Activated naive CD4-positive, alpha-beta T cell treated with anti-CD3 and anti-CD28 coated beads for 36 hours (primary cell): ENCODE measurements at regions not wholly inside any gene's neighbourhood (a gene's known extent, or its start where the extent isn't known, plus 50 kb on each side); places are given as distances from the start of the nearest gene placed in this dataset.
"Not testable (repeated sequence)": the region's sequence is repeated elsewhere in the genome, so short reads cannot be mapped to it uniquely, and the experiment has no call there.

ENCODE experiments used
- CTCF ChIA-PET: fragments of 350-600 bp; sonication (Branson Sonifier 250); formaldehyde crosslinking; loops from one replicate; lab custom pipeline; 2021; ENCODE audit warnings: antibody characterized with exemption; lab: Charles Lee
- DNase-seq: peaks from one replicate; pipeline ENCODE4 v3.0.0-alpha.2; 2020
- H3K27ac Mint-ChIP-seq: one replicate; pipeline ENCODE4 v1.8.0; 2021; ENCODE audit warnings: mild to moderate bottlenecking, mixed read lengths
- H3K27me3 Mint-ChIP-seq: one replicate; pipeline ENCODE4 v1.8.0; 2021; ENCODE audit warnings: low read depth, mixed read lengths
- H3K36me3 Mint-ChIP-seq: one replicate; pipeline ENCODE4 v1.8.0; 2021; ENCODE audit warnings: low read depth, mixed read lengths
- H3K4me1 Mint-ChIP-seq: one replicate; pipeline ENCODE4 v1.8.0; 2021; ENCODE audit warnings: low read depth, mixed read lengths
- H3K4me3 Mint-ChIP-seq: one replicate; pipeline ENCODE4 v1.8.0; 2021; ENCODE audit warnings: mild to moderate bottlenecking, moderate library complexity, mixed read lengths
- H3K9me3 Mint-ChIP-seq: one replicate; pipeline ENCODE4 v1.8.0; 2021; ENCODE audit warnings: mixed read lengths
- intact Hi-C: fragments of 100-400 bp; cut with micrococcal nuclease; formaldehyde crosslinking; loops from one replicate; pipeline ENCODE4 v1.15.1; 2023

DNA sequence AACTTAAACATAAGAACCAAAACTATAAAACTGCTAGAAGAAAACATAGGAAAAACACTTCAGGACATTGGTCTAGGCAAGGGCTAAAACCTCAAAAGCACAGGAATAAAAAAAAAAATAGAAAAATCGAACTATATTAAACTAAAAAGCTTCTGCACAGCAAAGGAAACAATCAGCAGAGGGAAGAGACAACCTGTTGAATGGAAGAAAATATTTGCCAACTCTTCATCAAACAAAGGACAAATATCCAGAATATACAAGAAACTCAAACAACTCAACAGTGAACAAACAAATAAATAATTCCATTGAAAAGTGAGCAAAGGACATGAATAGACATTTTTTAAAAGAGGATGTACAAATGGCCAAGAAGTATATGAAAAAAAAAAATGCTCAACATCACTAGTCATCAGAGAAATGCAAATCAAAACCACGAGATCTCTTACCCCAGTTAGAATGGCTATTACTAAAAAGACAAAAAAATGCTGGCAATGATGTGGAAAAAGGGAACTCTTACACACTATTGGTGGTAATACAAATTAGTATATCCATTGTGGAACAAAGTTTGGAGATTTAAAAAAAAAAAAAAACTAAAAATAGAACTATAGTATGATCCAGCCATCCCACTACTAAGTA lies 152.0 kb downstream of the NDUFA12 start:
- no peaks in the 10 kb centered on the region for H3K36me3 Mint-ChIP-seq

DNA sequence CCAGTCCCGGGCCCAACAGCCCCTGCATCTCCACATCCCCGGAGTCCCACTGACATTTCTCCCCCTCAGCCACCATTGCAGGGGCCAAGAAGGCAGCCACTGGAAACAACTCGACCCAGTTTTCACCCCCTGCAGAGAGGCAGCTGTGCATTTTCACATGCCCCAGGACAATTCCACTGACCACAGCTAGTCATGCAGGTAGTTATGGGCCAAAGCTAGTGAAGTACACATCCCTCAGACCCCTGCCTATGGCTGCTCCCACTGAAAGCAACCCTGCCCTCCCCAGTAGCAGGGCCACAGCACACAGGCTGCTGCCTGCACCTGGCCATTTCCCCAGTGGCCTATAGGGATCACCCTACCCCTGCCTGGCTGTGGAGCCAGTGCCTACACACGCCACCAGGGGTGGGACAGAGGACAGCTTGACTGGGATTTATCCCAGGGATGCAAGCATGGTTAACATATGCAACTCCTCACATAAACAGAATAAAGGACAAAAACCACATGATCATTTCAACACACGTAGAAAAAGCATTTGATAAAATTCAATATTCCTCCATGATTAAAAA lies 154.0 kb downstream of the NDUFA12 start:
- no peak for DNase-seq
- Mint-ChIP-seq H3K27ac (no peak overlapping the region), H3K4me3 (no peak overlapping the region), H3K4me1 (no peaks in the 10 kb centered on the region), H3K27me3 (no peaks in the 10 kb centered on the region), H3K9me3 (peaks cover 1% of the 10 kb centered on the region), H3K36me3 (no peaks in the 10 kb centered on the region)
- intact Hi-C loops: no loop called here
- CTCF ChIA-PET: no interaction called here

More for the DNA sequence above, 152.0 kb downstream of the NDUFA12 start:
- intact Hi-C loops: no loop called here
- peaks cover 5% of the 10 kb centered on the region for H3K27me3 Mint-ChIP-seq
- no peak for DNase-seq
- CTCF ChIA-PET: no interaction called here
- peaks cover 1% of the 10 kb centered on the region for H3K9me3 Mint-ChIP-seq
- no peak overlapping the region for H3K27ac Mint-ChIP-seq
- no peak overlapping the region for H3K4me3 Mint-ChIP-seq
- H3K4me1 Mint-ChIP-seq: peaks cover 5% of the 10 kb centered on the region

DNA sequence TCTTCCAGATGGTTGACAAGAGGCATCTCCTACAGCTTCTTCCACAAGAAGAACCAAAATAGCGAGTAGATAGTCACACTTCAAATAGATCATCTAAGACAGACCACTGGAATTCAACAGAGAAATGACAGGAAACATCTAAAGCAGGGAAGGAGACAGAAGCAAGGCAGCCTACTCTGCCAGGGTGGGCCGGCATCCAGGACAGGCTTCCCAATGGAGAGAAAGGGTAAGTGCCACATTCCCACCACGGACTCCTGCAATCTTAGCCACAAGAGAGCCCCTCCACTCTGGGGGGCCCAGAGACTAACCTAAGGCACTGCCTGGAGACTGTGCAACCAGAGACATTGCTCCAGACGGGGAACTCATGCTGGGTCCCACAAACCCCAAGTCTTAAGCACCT lies 154.5 kb downstream of the NDUFA12 start:
- DNase-seq: no peak
- intact Hi-C loops: no loop called here
- CTCF ChIA-PET: no interaction called here
- Mint-ChIP-seq H3K9me3 (peaks cover 1% of the 10 kb centered on the region), H3K36me3 (no peaks in the 10 kb centered on the region), H3K27ac (no peak overlapping the region), H3K4me3 (no peak overlapping the region), H3K4me1 (no peaks in the 10 kb centered on the region), H3K27me3 (no peaks in the 10 kb centered on the region)

DNA sequence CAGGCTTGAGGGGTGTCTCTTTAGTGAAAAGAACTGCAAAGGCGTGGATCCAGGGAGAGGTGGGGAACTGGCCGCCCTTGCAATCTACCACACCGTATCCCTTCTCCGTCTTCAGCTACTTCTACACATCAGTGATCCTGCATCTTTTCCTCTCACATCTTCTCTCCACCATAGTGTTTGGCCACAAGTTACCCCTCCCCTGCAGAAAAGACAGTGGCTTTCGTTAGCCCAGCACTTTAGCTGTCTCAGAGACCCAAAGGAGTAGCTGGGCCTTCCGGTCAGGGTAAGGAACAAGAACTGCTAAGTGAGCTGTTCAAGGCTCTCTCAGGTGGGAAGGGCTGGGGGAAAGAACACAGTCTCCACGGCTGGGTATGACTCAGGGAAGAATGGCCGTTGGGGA lies 158.4 kb downstream of the NDUFA12 start:
- DNase-seq: no peak
- Mint-ChIP-seq H3K4me3 (no peak overlapping the region), H3K27me3 (no peaks in the 10 kb centered on the region), H3K4me1 (no peaks in the 10 kb centered on the region), H3K36me3 (no peaks in the 10 kb centered on the region), H3K9me3 (no peaks in the 10 kb centered on the region), H3K27ac (no peak overlapping the region)
- CTCF ChIA-PET: interaction anchor here (0.7 kb wide), 1 partner anchor 10 kb away, joined by 3 read pairs; no protein-coding TSS in a partner anchor
- intact Hi-C loops: no loop called here

DNA sequence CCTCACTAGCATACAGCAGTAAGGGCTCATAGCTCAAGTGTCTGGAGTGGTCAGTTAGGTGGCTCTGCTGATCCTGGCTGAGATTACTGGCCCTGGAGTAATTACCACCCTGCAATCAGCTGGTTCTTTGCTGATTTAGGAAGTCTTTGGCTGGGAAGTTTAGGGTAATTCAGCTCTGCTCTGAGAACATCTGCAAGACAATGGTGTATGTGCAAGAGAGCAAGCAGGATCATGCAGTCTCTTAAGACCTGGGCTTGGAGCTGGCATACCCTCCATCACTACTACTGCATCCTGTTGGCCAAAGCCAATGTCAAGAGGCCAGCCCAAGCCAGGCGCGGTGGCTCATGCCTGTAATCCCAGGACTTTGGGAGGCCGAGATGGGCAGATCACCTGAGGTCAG lies 159.0 kb downstream of the NDUFA12 start:
- CTCF ChIA-PET: interaction anchor here (0.7 kb wide), 1 partner anchor 9 kb away, joined by 3 read pairs; no protein-coding TSS in a partner anchor
- H3K9me3 Mint-ChIP-seq: no peaks in the 10 kb centered on the region
- H3K36me3 Mint-ChIP-seq: no peaks in the 10 kb centered on the region
- H3K4me1 Mint-ChIP-seq: no peaks in the 10 kb centered on the region
- no peak for DNase-seq
- no peaks in the 10 kb centered on the region for H3K27me3 Mint-ChIP-seq
- H3K4me3 Mint-ChIP-seq: no peak overlapping the region
- intact Hi-C loops: no loop called here
- no peak overlapping the region for H3K27ac Mint-ChIP-seq

DNA sequence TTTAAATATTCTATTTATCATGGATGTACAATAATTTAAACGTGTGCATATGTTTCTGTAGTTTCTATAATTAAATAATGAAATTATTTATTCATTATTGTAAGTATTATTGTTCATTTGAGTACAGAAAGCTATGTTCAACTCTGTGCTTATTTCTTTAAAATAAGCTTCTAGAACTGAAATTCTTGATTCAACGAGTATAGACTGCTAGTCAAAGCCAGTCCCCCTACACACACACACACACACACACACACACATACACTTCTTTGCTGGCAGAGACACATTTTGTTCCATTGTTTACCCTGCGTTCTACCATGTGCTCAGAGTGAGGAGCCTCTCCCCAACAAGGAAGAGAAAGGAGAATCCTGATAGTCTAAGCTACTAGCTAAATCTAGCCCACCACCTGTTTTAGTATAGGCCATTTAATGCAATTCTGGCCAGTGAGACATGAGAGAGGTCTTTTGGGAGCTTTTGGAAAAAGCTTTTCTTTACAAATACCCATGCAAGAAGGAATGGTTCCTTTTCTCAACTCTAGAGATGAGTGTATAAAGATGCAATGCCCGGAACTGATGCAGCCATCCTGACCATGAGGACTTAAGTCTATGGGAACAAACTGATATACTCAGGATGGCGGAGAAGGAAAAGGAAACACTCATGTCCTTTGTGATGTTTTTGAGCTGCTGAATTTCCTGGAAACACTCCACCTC lies 161.4 kb downstream of the NDUFA12 start:
- Mint-ChIP-seq H3K27ac (no peak overlapping the region), H3K36me3 (no peaks in the 10 kb centered on the region), H3K27me3 (no peaks in the 10 kb centered on the region), H3K4me3 (no peak overlapping the region), H3K9me3 (no peaks in the 10 kb centered on the region), H3K4me1 (no peaks in the 10 kb centered on the region)
- intact Hi-C loops: no loop called here
- CTCF ChIA-PET: interaction anchor here (0.6 kb wide), 1 partner anchor 130 kb away, joined by 3 read pairs; no protein-coding TSS in a partner anchor
- no peak for DNase-seq

DNA sequence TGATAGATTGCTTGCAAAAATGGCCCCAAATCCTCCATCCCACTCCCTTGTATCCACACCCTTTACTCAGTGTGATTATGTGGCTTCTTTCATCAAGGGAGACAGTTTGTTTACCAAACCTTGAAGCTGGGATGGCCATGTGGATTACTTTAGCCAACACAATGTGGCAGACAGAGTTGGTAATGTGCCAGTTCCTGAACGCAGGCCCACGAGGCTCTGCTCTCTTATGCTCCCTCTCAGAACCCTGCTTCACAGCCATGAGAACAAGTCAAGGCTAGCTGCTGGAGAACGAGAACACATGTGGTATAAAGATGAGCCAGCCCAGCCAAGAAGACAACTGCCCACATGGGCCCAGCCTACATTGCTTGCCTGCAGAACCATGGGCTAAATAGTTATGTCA lies 162.3 kb downstream of the NDUFA12 start:
- Mint-ChIP-seq H3K9me3 (no peaks in the 10 kb centered on the region), H3K27ac (no peak overlapping the region), H3K4me3 (no peak overlapping the region), H3K36me3 (no peaks in the 10 kb centered on the region), H3K4me1 (no peaks in the 10 kb centered on the region), H3K27me3 (no peaks in the 10 kb centered on the region)
- intact Hi-C loops: no loop called here
- CTCF ChIA-PET: interaction anchor here (0.6 kb wide), 1 partner anchor 129 kb away, joined by 3 read pairs; no protein-coding TSS in a partner anchor
- no peak for DNase-seq

DNA sequence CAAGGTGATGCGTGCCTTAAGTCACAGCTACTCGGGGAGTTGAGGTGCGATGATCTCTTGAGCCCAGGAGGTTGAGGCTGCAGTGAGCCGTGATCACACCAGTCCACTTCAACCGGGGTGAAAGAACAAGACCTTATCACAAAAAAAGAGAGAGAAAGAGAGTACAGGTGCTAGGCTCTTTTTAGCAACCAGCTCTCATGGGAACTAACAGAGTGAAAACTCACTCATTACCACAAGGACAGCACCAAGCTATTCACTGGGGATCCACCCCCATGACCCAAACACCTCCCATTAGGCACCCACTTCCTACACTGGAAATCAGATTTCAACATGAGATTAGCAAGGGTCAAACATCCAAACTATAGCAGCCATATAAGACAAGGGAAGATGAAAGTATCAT lies 164.2 kb downstream of the NDUFA12 start:
- intact Hi-C loops: no loop called here
- H3K27ac Mint-ChIP-seq: no peak overlapping the region
- no peak overlapping the region for H3K4me3 Mint-ChIP-seq
- H3K9me3 Mint-ChIP-seq: no peaks in the 10 kb centered on the region
- no peak for DNase-seq
- no peaks in the 10 kb centered on the region for H3K4me1 Mint-ChIP-seq
- no peaks in the 10 kb centered on the region for H3K36me3 Mint-ChIP-seq
- no peaks in the 10 kb centered on the region for H3K27me3 Mint-ChIP-seq
- CTCF ChIA-PET: no interaction called here

DNA sequence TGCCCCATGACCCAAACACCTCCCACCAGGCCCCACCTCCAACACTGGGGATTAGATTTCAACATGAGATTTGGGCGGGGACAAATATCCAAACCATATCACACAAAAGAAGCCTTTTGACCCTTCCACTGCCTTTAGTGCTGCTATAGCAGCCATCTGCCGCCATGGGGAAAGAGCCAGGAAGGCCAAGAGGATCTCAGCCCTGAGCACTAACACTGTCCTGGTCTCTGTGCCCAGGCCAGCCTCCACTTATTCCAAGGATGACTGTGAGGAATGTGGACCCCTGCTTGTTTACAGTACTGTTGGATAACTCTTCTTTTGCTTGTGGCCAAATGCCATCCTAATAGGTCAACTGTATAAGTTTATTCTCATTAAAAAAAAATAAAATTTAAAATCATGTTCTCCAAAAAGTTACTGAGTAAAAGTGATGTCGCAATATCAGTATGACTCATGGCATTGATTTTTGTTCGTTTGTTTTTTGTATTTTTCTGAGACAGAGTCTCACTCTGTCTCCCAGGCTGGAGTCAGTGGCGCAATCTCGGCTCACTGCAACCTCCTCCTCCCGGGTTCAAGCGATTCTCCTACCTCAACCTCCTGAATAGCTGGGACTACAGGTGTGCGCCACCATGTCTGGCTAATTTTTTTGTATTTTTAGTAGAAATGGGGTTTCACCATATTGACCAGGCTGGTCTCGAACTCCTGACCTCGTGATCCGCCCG lies 166.4 kb downstream of the NDUFA12 start:
- H3K36me3 Mint-ChIP-seq, H3K4me3 Mint-ChIP-seq, intact Hi-C loops, H3K9me3 Mint-ChIP-seq, DNase-seq, H3K4me1 Mint-ChIP-seq, CTCF ChIA-PET, H3K27ac Mint-ChIP-seq, H3K27me3 Mint-ChIP-seq: not testable (repeated sequence)

DNA sequence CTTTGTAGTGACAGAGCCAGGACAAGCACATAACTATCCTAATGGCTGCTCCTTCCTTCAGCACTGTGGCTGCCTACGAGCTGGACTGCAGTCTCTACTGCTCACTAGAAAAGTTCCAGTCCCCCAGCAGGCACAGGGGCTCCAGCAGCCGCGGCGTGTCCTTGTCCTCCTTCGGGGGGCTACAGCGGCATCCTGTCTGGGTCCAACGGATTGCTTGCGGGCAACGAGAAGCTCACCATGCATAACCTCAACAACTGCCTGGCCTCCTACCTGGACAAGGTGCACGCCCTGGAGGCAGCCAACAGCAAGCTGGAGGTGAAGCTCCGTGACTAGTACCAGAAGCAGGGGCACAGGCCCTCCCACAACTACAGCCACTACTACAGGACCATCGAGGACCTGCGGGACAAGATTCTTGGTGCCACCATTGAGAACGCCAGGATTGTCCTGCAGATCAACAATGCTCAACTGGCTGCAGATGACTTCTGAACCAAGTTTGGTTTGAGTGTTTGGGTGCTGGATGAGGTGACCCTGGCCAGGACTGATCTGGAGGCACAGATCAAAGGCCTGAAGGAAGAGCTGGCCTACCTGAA lies 169.4 kb downstream of the NDUFA12 start:
- no peaks in the 10 kb centered on the region for H3K36me3 Mint-ChIP-seq
- peaks cover 23% of the 10 kb centered on the region for H3K4me1 Mint-ChIP-seq
- intact Hi-C loops: loop anchor here (5.0 kb wide), 1 partner anchor 148 kb away; no protein-coding TSS in a partner anchor
- H3K4me3 Mint-ChIP-seq: no peak overlapping the region
- no peaks in the 10 kb centered on the region for H3K27me3 Mint-ChIP-seq
- H3K9me3 Mint-ChIP-seq: no peaks in the 10 kb centered on the region
- DNase-seq: no peak
- H3K27ac Mint-ChIP-seq: no peak overlapping the region
- CTCF ChIA-PET: no interaction called here

DNA sequence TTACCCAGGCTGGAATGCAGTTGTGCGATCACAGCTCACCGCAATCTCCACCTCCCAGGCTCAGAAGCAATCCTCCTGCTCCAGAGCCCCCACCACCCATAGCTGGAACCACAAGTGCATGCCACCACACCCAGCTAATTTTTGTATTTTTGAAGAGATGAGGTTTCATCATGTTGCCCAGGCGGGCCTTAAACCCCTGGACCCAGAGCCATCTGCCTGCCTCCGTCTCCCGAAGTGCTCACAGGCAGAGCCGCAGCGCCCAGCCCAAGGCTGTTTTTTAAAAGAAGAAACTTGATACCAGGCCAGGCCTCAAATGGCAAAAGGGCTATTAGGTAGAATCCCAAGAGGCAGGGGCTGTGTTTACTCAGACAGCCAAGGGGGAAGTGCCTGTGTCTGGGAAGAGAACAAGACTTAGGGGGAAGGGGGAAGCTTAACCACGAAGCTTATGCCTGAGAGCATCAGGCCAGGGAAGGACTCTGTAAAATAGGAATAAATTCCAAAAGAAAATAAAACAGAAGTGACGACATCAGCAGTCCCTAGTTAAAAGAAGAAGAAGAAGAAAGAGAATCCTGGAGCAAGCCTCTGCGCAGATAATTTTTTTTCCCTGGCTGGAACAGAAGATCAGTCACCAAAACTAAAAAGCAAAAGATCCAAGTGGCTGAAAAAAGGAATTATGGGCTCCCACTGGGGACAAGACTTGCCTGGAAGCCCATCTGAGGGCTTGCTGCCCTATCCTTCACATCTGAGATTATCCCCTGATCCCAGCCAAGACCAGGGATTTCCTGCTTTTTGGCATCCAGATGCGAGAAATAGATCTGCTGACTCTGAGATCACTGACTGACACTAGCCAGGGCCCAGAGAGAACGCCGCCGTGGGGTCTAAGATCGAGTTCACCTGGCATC lies 170.5 kb downstream of the NDUFA12 start:
- no peaks in the 10 kb centered on the region for H3K36me3 Mint-ChIP-seq
- H3K9me3 Mint-ChIP-seq: peaks cover 1% of the 10 kb centered on the region
- H3K4me3 Mint-ChIP-seq: no peak overlapping the region
- peaks cover 23% of the 10 kb centered on the region for H3K4me1 Mint-ChIP-seq
- no peak overlapping the region for H3K27ac Mint-ChIP-seq
- DNase-seq: no peak
- intact Hi-C loops: loop anchor here (5.0 kb wide), 1 partner anchor 149 kb away; no protein-coding TSS in a partner anchor
- CTCF ChIA-PET: no interaction called here
- no peaks in the 10 kb centered on the region for H3K27me3 Mint-ChIP-seq
